ENCODE measurements at regions not wholly inside any gene's neighbourhood (a gene's known extent, or its start where the extent isn't known, plus 50 kb on each side); places are given as distances from the start of the nearest gene placed in this dataset.

GRCh38 chr14:86761611-86762010, 1231.4 kb downstream of the GALC start:
- WGBS, 2 experiments (ENCODE audit: extremely low coverage in 2 of 2, insufficient read length in 1 of 2) = no CpG with 5 or more reads among the region's 6 CpGs
- H3K23ac ChIP-seq (ENCODE audit: low read depth, low read length) = no peak overlapping the region
- H2AK9ac ChIP-seq (replicated peaks; ENCODE audit: low read depth, low read length, poor library complexity) = no peak overlapping the region
- H3K27ac ChIP-seq (ENCODE audit: insufficient read depth, low read length) = no peak overlapping the region
- H3K4me3 ChIP-seq (ENCODE audit: insufficient read depth, low read depth, low read length) = no peak overlapping the region
- H4K8ac ChIP-seq (ENCODE audit: low read depth in 2 of 2, low read length in 2 of 2) = no peak overlapping the region
- CTCF ChIA-PET = no interaction called here
- H3K4me1 ChIP-seq (ENCODE audit: control insufficient read depth, insufficient read depth, low read length) = no peaks in the 10 kb centered on the region
- no peak overlapping the region for H3K9ac ChIP-seq (ENCODE audit: low read depth, low read length)
- no peak overlapping the region for H2BK120ac ChIP-seq (ENCODE audit: low read depth, low read length)
- no peak overlapping the region for H3K4ac ChIP-seq (ENCODE audit: low read depth, low read length)
- no peaks in the 10 kb centered on the region for H3K27me3 ChIP-seq (ENCODE audit: control insufficient read depth, insufficient read depth, low read length)
- no peaks in the 10 kb centered on the region for H3K79me1 ChIP-seq (ENCODE audit: low read depth in 1 of 2, low read length in 2 of 2)
- no peak overlapping the region for H2BK20ac ChIP-seq (ENCODE audit: low read depth, low read length)
- H2AK5ac ChIP-seq (ENCODE audit: low read depth, low read length) = no peak overlapping the region
- no peak overlapping the region for H3K18ac ChIP-seq (ENCODE audit: low read depth, low read length)
- TF ChIP-seq, protein P1, sequence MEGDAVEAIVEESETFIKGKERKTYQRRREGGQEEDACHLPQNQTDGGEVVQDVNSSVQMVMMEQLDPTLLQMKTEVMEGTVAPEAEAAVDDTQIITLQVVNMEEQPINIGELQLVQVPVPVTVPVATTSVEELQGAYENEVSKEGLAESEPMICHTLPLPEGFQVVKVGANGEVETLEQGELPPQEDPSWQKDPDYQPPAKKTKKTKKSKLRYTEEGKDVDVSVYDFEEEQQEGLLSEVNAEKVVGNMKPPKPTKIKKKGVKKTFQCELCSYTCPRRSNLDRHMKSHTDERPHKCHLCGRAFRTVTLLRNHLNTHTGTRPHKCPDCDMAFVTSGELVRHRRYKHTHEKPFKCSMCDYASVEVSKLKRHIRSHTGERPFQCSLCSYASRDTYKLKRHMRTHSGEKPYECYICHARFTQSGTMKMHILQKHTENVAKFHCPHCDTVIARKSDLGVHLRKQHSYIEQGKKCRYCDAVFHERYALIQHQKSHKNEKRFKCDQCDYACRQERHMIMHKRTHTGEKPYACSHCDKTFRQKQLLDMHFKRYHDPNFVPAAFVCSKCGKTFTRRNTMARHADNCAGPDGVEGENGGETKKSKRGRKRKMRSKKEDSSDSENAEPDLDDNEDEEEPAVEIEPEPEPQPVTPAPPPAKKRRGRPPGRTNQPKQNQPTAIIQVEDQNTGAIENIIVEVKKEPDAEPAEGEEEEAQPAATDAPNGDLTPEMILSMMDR (conservative IDR thresholded peaks at IDR 0.05; ENCODE audit: low read depth, low read length) = no peak
- TF ChIP-seq FOS (IDR thresholded peaks at IDR 0.05; ENCODE audit: low read depth, low read length) = no peak
- TF ChIP-seq, protein P2, sequence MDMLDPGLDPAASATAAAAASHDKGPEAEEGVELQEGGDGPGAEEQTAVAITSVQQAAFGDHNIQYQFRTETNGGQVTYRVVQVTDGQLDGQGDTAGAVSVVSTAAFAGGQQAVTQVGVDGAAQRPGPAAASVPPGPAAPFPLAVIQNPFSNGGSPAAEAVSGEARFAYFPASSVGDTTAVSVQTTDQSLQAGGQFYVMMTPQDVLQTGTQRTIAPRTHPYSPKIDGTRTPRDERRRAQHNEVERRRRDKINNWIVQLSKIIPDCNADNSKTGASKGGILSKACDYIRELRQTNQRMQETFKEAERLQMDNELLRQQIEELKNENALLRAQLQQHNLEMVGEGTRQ (IDR thresholded peaks at IDR 0.05; ENCODE audit: low read depth, low read length) = no peak
- no peak for TF ChIP-seq SMC3 (IDR thresholded peaks at IDR 0.05; ENCODE audit: low read depth, low read length)
- TF ChIP-seq CEBPB (IDR thresholded peaks at IDR 0.05; ENCODE audit: low read depth, low read length) = no peak
- TF ChIP-seq CHD1 (IDR thresholded peaks at IDR 0.05; ENCODE audit: low read depth, low read length) = no peak
- TF ChIP-seq, protein P3, sequence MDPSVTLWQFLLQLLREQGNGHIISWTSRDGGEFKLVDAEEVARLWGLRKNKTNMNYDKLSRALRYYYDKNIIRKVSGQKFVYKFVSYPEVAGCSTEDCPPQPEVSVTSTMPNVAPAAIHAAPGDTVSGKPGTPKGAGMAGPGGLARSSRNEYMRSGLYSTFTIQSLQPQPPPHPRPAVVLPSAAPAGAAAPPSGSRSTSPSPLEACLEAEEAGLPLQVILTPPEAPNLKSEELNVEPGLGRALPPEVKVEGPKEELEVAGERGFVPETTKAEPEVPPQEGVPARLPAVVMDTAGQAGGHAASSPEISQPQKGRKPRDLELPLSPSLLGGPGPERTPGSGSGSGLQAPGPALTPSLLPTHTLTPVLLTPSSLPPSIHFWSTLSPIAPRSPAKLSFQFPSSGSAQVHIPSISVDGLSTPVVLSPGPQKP (IDR thresholded peaks at IDR 0.05; ENCODE audit: borderline replicate concordance, low read depth, low read length) = no peak
- TF ChIP-seq POLR2A (IDR thresholded peaks at IDR 0.05; ENCODE audit: low read depth, low read length) = no peak
- no peak for TF ChIP-seq NFE2L2 (IDR thresholded peaks at IDR 0.05; ENCODE audit: low read depth, low read length)
- TF ChIP-seq BHLHE40 (IDR thresholded peaks at IDR 0.05; ENCODE audit: low read depth, low read length) = no peak
- no peaks in the 10 kb centered on the region for H4K20me1 ChIP-seq (ENCODE audit: insufficient read depth, low read length)
- no TSS peak for BruUV-seq (replicated peaks)
- H2AFZ ChIP-seq (replicated peaks; ENCODE audit: low read length, poor library complexity) = no peak overlapping the region
- H3K14ac ChIP-seq (replicated peaks; ENCODE audit: low read depth, low read length) = no peak overlapping the region
- 0 out of 2 replicates have a peak, but pooled peaks cover 2% of the 10 kb centered on the region for H3K9me1 ChIP-seq (ENCODE audit: insufficient read depth, low read length)
- no peaks in the 10 kb centered on the region for H3K9me3 ChIP-seq (ENCODE audit: control insufficient read depth, insufficient read depth, low read length)
- dilution Hi-C loops (cut with HindIII; ENCODE audit: low sequenced_read_pairs, unreplicated experiment) (no loop called here), in situ Hi-C loops (cut with MboI; ENCODE audit: low sequenced_read_pairs) (no loop called here), intact Hi-C loops (cut with micrococcal nuclease) (no loop called here)
- H4K91ac ChIP-seq (ENCODE audit: insufficient read depth, low read depth, low read length) = no peak overlapping the region
- POLR2A ChIA-PET (ENCODE audit: unreplicated experiment) = no interaction called here
- no peak overlapping the region for H4K5ac ChIP-seq (ENCODE audit: low read depth, low read length)
- H3K56ac ChIP-seq (ENCODE audit: extremely low read depth, insufficient read depth, low read length) = no peak overlapping the region
- H2BK5ac ChIP-seq (ENCODE audit: low read depth, low read length, poor library complexity, severe bottlenecking) = no peak overlapping the region
- no peak overlapping the region for H3K4me2 ChIP-seq (ENCODE audit: low read depth, low read length)
- no peak overlapping the region for H2BK15ac ChIP-seq (ENCODE audit: low read depth, low read length)
- DNase-seq (no peak), ATAC-seq (ENCODE audit: low read depth) (no peak)
- H3K36me3 ChIP-seq (ENCODE audit: control insufficient read depth, insufficient read depth, low read length) = no peaks in the 10 kb centered on the region

Data from IMR-90 (cell line).